CD14-positive monocyte (primary cell): ENCODE measurements at regions not wholly inside any gene's neighbourhood (a gene's known extent, or its start where the extent isn't known, plus 50 kb on each side); places are given as distances from the start of the nearest gene placed in this dataset.

Experiments
- DNase-seq, 3 donors: peaks; one replicate each; pipeline ENCODE4 v3.0.0-alpha.2; 2011 to 2022
- H2AFZ ChIP-seq: 2 replicates; pipeline ENCODE4 v1.6.0; 2012; ENCODE audit warnings: mild to moderate bottlenecking, low read depth, low read length, inconsistent platforms; ENCODE audit not compliant: insufficient read depth, poor library complexity, severe bottlenecking
- H3K27ac ChIP-seq, 2 donors: 1 replicate in 1 of 2; 2 replicates in 1 of 2; pipeline ENCODE4 v1.5.1; 2012 to 2013; ENCODE audit warnings: low read length in 2 of 2, control low read depth in 1 of 2, inconsistent platforms in 1 of 2, low read depth in 1 of 2, mild to moderate bottlenecking in 1 of 2
- H3K27me3 ChIP-seq, 2 donors: one replicate each; pipeline versions ENCODE4 v1.6.0 to v1.6.1; 2011 to 2013; ENCODE audit warnings: low read length in 2 of 2; ENCODE audit not compliant: control insufficient read depth in 2 of 2, insufficient read depth in 2 of 2
- H3K36me3 ChIP-seq, 2 donors: replicated peaks in 1 of 2; 1 replicate in 1 of 2; 2 replicates in 1 of 2; pipeline versions ENCODE4 v1.5.1 to v1.6.1; 2012 to 2013; ENCODE audit warnings: low read length in 2 of 2, control low read depth in 1 of 2, inconsistent platforms in 1 of 2, mild to moderate bottlenecking in 1 of 2; ENCODE audit not compliant: insufficient read depth in 2 of 2, control insufficient read depth in 1 of 2
- H3K4me1 ChIP-seq, 2 donors: 1 replicate in 1 of 2; 2 replicates in 1 of 2; pipeline versions ENCODE4 v1.5.1 to v1.6.1; 2012 to 2013; ENCODE audit warnings: low read length in 2 of 2, control low read depth in 1 of 2, inconsistent platforms in 1 of 2, mild to moderate bottlenecking in 1 of 2, moderate library complexity in 1 of 2; ENCODE audit not compliant: insufficient read depth in 2 of 2, control insufficient read depth in 1 of 2
- H3K4me2 ChIP-seq: replicated peaks from 2 replicates; pipeline ENCODE3; 2012; ENCODE audit warnings: low read length, moderate library complexity, mild to moderate bottlenecking; ENCODE audit not compliant: poor library complexity, severe bottlenecking; ENCODE audit errors: extremely low read depth
- H3K4me3 ChIP-seq, 3 experiments: fragments of 200-600 bp in 1 of 3; sonication (generic) in 1 of 3; replicated peaks in 1 of 3; 1 replicate in 2 of 3; 2 replicates in 1 of 3; pipeline ENCODE4 v1.5.1; 2011 to 2013; ENCODE audit warnings: low read length in 3 of 3, mild to moderate bottlenecking in 3 of 3, control low read depth in 2 of 3, low read depth in 2 of 3, inconsistent platforms in 1 of 3, moderate library complexity in 1 of 3
- H3K79me2 ChIP-seq: 2 replicates; pipeline ENCODE4 v1.6.0; 2012; ENCODE audit warnings: mild to moderate bottlenecking, control low read depth, inconsistent platforms, low read length, moderate library complexity; ENCODE audit not compliant: insufficient read depth
- H3K9ac ChIP-seq: 2 replicates; pipeline ENCODE4 v1.6.0; 2017; ENCODE audit warnings: low read length, mild to moderate bottlenecking; ENCODE audit not compliant: insufficient read depth, poor library complexity, severe bottlenecking
- H3K9me3 ChIP-seq, 2 donors: replicated peaks in 1 of 2; 1 replicate in 1 of 2; 2 replicates in 1 of 2; pipeline versions ENCODE4 v1.5.1 to v1.6.1; 2012 to 2013; ENCODE audit warnings: low read length in 2 of 2, control low read depth in 1 of 2; ENCODE audit not compliant: control insufficient read depth in 1 of 2, insufficient read depth in 1 of 2
- H4K20me1 ChIP-seq: 2 replicates; pipeline ENCODE4 v1.6.0; 2012; ENCODE audit warnings: mild to moderate bottlenecking, low read length, control low read depth, moderate library complexity; ENCODE audit not compliant: insufficient read depth
- H3K27ac Mint-ChIP-seq, 7 donors: one replicate each; pipeline ENCODE4 v1.8.0; 2020; ENCODE audit warnings: mild to moderate bottlenecking in 7 of 7, mixed read lengths in 7 of 7, moderate library complexity in 6 of 7, inconsistent platforms in 2 of 7
- H3K27me3 Mint-ChIP-seq, 3 donors: one replicate each; pipeline ENCODE4 v1.8.0; 2021 to 2022; ENCODE audit warnings: low read depth in 3 of 3, mild to moderate bottlenecking in 3 of 3, mixed read lengths in 3 of 3, moderate library complexity in 3 of 3, inconsistent platforms in 1 of 3
- H3K36me3 Mint-ChIP-seq, 2 donors: one replicate each; pipeline ENCODE4 v1.8.0; 2020; ENCODE audit warnings: mixed read lengths in 2 of 2, inconsistent platforms in 1 of 2, mild to moderate bottlenecking in 1 of 2
- H3K4me1 Mint-ChIP-seq: one replicate; pipeline ENCODE4 v1.8.0; 2020; ENCODE audit warnings: mild to moderate bottlenecking, mixed read lengths
- H3K4me3 Mint-ChIP-seq, 2 donors: one replicate each; pipeline ENCODE4 v1.8.0; 2020; ENCODE audit warnings: mild to moderate bottlenecking in 2 of 2, mixed read lengths in 2 of 2, moderate library complexity in 1 of 2
- H3K9me3 Mint-ChIP-seq, 7 donors: one replicate each; pipeline ENCODE4 v1.8.0; 2020 to 2022; ENCODE audit warnings: mixed read lengths in 7 of 7, mild to moderate bottlenecking in 6 of 7, moderate library complexity in 6 of 7, inconsistent platforms in 2 of 7
- WGBS: methylation state at CpG from one replicate; pipeline ENCODE4 v1.1.5; 2013; ENCODE audit warnings: missing lambda C conversion rate; ENCODE audit not compliant: insufficient coverage; 5-methylcytosine and 5-hydroxymethylcytosine counted together
- intact Hi-C, 2 donors: fragments of 100-400 bp; cut with micrococcal nuclease; formaldehyde crosslinking; loops; one replicate each; pipeline versions ENCODE4 v1.15.0 to v1.15.1; 2023
- TF ChIP-seq, protein P1 (sequence below): fragments of 200-600 bp; IDR thresholded peaks from one replicate; pipeline ENCODE4 v1.8.0; 2022; ENCODE audit warnings: antibody characterized with exemption, mild to moderate bottlenecking

DNA sequence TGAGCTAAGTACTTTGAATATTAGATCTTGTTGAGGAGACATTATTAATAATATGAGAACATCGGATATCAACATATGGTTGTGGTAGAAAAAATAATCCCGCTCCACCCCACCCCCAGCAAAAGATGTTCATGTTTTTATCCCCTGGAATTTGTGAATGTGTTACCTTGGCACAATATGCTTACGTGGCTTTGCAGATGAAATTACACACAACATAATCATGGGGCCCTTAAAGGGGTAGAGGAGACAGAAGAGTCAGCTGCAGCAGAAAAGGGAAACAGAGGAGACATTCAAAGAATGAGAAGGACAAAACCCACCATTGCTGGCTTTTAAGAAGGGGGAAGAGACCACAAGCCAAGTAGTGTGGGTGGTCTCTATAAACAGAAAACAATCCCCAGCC lies 104.1 kb downstream of the SEC16B start:
- no peak overlapping the region for H3K4me2 ChIP-seq
- intact Hi-C loops: no loop called here
- no peak overlapping the region for H3K27ac Mint-ChIP-seq
- no peak overlapping the region for H3K27ac ChIP-seq
- peaks cover 0 to 5% of the 10 kb centered on the region in 2 donors for H3K9me3 ChIP-seq
- no peaks in the 10 kb centered on the region for H3K4me1 ChIP-seq
- no peak overlapping the region for H3K4me3 ChIP-seq
- no peaks in the 10 kb centered on the region for H3K36me3 ChIP-seq
- H3K9ac ChIP-seq: no peak overlapping the region
- no peak overlapping the region for H2AFZ ChIP-seq
- peaks cover 0 to 4% (median 2%) of the 10 kb centered on the region in 3 donors for H3K27me3 Mint-ChIP-seq
- no peaks in the 10 kb centered on the region for H3K79me2 ChIP-seq
- H3K4me1 Mint-ChIP-seq: no peaks in the 10 kb centered on the region
- H3K27me3 ChIP-seq: no peaks in the 10 kb centered on the region
- DNase-seq: no peak
- WGBS: no CpG with 5 or more reads among the region's 3 CpGs
- no peaks in the 10 kb centered on the region for H4K20me1 ChIP-seq
- no peaks in the 10 kb centered on the region for H3K36me3 Mint-ChIP-seq
- H3K4me3 Mint-ChIP-seq: no peak overlapping the region
- H3K9me3 Mint-ChIP-seq: peaks cover 0 to 9% (median 4%) of the 10 kb centered on the region in 7 donors
- TF ChIP-seq, protein P1, sequence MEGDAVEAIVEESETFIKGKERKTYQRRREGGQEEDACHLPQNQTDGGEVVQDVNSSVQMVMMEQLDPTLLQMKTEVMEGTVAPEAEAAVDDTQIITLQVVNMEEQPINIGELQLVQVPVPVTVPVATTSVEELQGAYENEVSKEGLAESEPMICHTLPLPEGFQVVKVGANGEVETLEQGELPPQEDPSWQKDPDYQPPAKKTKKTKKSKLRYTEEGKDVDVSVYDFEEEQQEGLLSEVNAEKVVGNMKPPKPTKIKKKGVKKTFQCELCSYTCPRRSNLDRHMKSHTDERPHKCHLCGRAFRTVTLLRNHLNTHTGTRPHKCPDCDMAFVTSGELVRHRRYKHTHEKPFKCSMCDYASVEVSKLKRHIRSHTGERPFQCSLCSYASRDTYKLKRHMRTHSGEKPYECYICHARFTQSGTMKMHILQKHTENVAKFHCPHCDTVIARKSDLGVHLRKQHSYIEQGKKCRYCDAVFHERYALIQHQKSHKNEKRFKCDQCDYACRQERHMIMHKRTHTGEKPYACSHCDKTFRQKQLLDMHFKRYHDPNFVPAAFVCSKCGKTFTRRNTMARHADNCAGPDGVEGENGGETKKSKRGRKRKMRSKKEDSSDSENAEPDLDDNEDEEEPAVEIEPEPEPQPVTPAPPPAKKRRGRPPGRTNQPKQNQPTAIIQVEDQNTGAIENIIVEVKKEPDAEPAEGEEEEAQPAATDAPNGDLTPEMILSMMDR: no peak

DNA sequence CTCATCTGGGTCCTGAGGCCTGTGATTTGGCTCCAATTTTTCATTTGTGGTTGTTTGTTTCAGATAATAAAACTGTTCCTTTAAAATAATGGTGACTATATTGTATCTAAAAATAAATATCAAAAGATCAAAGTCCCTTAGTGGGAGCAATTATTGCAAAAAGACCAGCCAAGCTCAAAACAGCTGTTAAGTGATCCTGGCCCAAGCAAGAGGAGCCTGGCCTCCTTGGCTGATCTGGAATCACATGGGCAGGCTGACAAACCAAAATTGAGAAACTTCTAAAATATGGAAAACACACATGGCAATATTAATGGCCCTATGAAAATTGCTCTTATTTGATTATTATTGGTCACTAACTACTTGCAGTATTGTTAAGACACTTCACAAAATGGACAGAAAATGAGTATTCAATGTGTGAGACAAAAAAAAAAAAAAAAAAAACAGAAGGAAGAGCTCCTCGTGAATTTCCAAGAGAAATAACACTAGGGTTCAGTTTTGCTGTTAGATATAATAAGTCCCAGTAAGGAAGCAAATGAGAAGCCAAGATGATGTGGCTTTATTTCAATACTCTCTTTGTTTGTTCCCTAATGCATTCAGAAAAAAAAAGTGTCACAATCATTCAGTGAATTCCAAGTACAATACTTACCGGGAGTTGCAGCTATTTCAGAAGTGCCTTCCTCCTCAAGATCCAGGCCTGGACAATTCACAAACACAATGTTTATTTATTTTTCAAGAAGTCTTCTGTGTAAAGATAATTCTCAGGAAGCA lies 105.1 kb downstream of the SEC16B start:
- no peaks in the 10 kb centered on the region for H3K36me3 Mint-ChIP-seq
- no peaks in the 10 kb centered on the region for H3K36me3 ChIP-seq
- no peaks in the 10 kb centered on the region for H3K9me3 ChIP-seq
- H3K27me3 ChIP-seq: no peaks in the 10 kb centered on the region
- no peaks in the 10 kb centered on the region for H4K20me1 ChIP-seq
- H3K27me3 Mint-ChIP-seq: peaks cover 0 to 2% (median 2%) of the 10 kb centered on the region in 3 donors
- no peaks in the 10 kb centered on the region for H3K79me2 ChIP-seq
- H3K4me1 Mint-ChIP-seq: no peaks in the 10 kb centered on the region
- no CpG with 5 or more reads among the region's 2 CpGs for WGBS
- H3K9me3 Mint-ChIP-seq: peaks cover 0 to 7% (median 3%) of the 10 kb centered on the region in 7 donors
- no peak overlapping the region for H3K4me2 ChIP-seq
- intact Hi-C loops: no loop called here
- H2AFZ ChIP-seq: no peak overlapping the region
- H3K27ac ChIP-seq: no peak overlapping the region
- no peak overlapping the region for H3K4me3 Mint-ChIP-seq
- no peaks in the 10 kb centered on the region for H3K4me1 ChIP-seq
- no peak for DNase-seq
- no peak overlapping the region for H3K27ac Mint-ChIP-seq
- H3K9ac ChIP-seq: no peak overlapping the region
- H3K4me3 ChIP-seq: no peak overlapping the region
- TF ChIP-seq, protein P1: no peak
